Vagina (tissue), 2 donors: ENCODE measurements at regions not wholly inside any gene's neighbourhood (a gene's known extent, or its start where the extent isn't known, plus 50 kb on each side); places are given as distances from the start of the nearest gene placed in this dataset.

ENCODE experiments used
- DNase-seq, 2 donors: peaks; one replicate each; pipeline ENCODE4 v3.0.0-alpha.2; 2017; ENCODE audit errors: extremely low spot score in 2 of 2
- H3K27ac ChIP-seq: fragments of 200-600 bp; sonication (generic); one replicate; pipeline ENCODE4 v1.5.1; 2019
- H3K27me3 ChIP-seq: fragments of 200-600 bp; sonication (generic); one replicate; pipeline ENCODE4 v1.5.1; 2019
- H3K36me3 ChIP-seq, 2 donors: fragments of 200-600 bp; sonication (generic); one replicate each; pipeline ENCODE4 v1.5.1; 2017 to 2019
- H3K4me1 ChIP-seq: fragments of 200-600 bp; sonication (generic); one replicate; pipeline ENCODE4 v1.5.1; 2019
- H3K4me3 ChIP-seq, 2 donors: fragments of 200-600 bp; sonication (generic); 1 replicate in 1 of 2; 2 replicates in 1 of 2; pipeline ENCODE4 v1.5.1; 2016 to 2019
- H3K9me3 ChIP-seq: fragments of 200-600 bp; sonication (generic); one replicate; pipeline ENCODE4 v1.5.1; 2019
- POLR2A ChIP-seq, 2 donors: fragments of 450-650 bp; IDR thresholded peaks; one replicate each; pipeline ENCODE4 v1.6.1; 2017; ENCODE audit warnings: antibody characterized with exemption in 2 of 2, mild to moderate bottlenecking in 2 of 2, moderate library complexity in 2 of 2
- POLR2AphosphoS5 ChIP-seq, 2 donors: sonication (generic); formaldehyde crosslinking; IDR thresholded peaks; one replicate each; pipeline ENCODE4 v1.9.0; 2017; ENCODE audit warnings: antibody characterized with exemption in 2 of 2, mild to moderate bottlenecking in 2 of 2, low read depth in 1 of 2; ENCODE audit not compliant: insufficient read depth in 1 of 2
- intact Hi-C: fragments of 100-400 bp; cut with DNase I; formaldehyde crosslinking; loops from one replicate; pipeline ENCODE4 v1.15.1; 2023
- TF ChIP-seq, protein P1 (sequence below), 3 experiments: fragments of 450-650 bp in 2 of 3; fragments of 200-600 bp in 1 of 3; sonication (generic) in 1 of 3; IDR thresholded peaks; one replicate each; pipeline ENCODE4 v1.5.1; 2017 to 2019; ENCODE audit warnings: antibody characterized with exemption in 3 of 3, mild to moderate bottlenecking in 2 of 3, moderate library complexity in 2 of 3

DNA sequence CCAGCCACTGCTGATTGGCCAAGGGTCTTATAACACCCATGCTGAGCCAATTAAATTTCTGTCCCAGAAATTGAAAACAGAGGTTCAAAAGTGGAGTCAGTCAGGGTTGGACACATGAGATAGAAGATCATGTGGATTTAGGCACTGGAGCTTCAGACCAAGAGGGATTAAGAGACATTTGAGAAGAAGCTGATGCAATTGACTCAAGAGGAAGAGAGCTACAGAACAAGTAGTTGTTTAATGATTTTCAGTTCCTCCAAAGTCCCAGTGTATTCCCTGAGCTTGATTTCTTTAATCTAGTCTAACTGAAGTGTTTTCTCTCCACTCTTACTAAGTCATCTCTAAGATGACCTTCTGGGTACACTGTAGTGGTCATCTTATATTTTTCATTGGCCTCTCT lies 227.1 kb downstream of the DUSP10 start:
- Histone ChIP-seq H3K27ac (no peak overlapping the region), H3K9me3 (no peaks in the 10 kb centered on the region), H3K4me1 (no peaks in the 10 kb centered on the region), H3K36me3 (no peaks in the 10 kb centered on the region), H3K27me3 (no peaks in the 10 kb centered on the region), H3K4me3 (no peak overlapping the region)
- intact Hi-C loops, result no loop called here
- DNase-seq, result no peak
- TF ChIP-seq POLR2A (IDR thresholded peaks at IDR 0.05) (no peak), POLR2AphosphoS5 (IDR thresholded peaks at IDR 0.05; ENCODE audit: insufficient read depth in 1 of 2, low read depth in 1 of 2) (no peak)
- TF ChIP-seq, protein P1, sequence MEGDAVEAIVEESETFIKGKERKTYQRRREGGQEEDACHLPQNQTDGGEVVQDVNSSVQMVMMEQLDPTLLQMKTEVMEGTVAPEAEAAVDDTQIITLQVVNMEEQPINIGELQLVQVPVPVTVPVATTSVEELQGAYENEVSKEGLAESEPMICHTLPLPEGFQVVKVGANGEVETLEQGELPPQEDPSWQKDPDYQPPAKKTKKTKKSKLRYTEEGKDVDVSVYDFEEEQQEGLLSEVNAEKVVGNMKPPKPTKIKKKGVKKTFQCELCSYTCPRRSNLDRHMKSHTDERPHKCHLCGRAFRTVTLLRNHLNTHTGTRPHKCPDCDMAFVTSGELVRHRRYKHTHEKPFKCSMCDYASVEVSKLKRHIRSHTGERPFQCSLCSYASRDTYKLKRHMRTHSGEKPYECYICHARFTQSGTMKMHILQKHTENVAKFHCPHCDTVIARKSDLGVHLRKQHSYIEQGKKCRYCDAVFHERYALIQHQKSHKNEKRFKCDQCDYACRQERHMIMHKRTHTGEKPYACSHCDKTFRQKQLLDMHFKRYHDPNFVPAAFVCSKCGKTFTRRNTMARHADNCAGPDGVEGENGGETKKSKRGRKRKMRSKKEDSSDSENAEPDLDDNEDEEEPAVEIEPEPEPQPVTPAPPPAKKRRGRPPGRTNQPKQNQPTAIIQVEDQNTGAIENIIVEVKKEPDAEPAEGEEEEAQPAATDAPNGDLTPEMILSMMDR (IDR thresholded peaks at IDR 0.05), result no peak

- no peaks in the 10 kb centered on the region for H3K27me3 ChIP-seq
- no peak for TF ChIP-seq POLR2A (IDR thresholded peaks at IDR 0.05)
- TF ChIP-seq POLR2AphosphoS5 (IDR thresholded peaks at IDR 0.05; ENCODE audit: insufficient read depth in 1 of 2, low read depth in 1 of 2), result no peak
- TF ChIP-seq, protein P1 (IDR thresholded peaks at IDR 0.05), result no peak
- DNase-seq, result no peak
- H3K27ac ChIP-seq, result no peak overlapping the region
- no peaks in the 10 kb centered on the region for H3K4me1 ChIP-seq
- no peak overlapping the region for H3K4me3 ChIP-seq
- no peaks in the 10 kb centered on the region for H3K9me3 ChIP-seq
- intact Hi-C loops, result no loop called here
- no peaks in the 10 kb centered on the region for H3K36me3 ChIP-seq
Measured at GRCh38 chr1:221515496-221515895, 226.4 kb downstream of the DUSP10 start.

- no peaks in the 10 kb centered on the region for H3K36me3 ChIP-seq
- no peaks in the 10 kb centered on the region for H3K27me3 ChIP-seq
- no peaks in the 10 kb centered on the region for H3K4me1 ChIP-seq
- H3K4me3 ChIP-seq, result no peak overlapping the region
- no peak overlapping the region for H3K27ac ChIP-seq
- H3K9me3 ChIP-seq, result no peaks in the 10 kb centered on the region
- TF ChIP-seq, protein P1 (IDR thresholded peaks at IDR 0.05), result no peak
- no peak for TF ChIP-seq POLR2AphosphoS5 (IDR thresholded peaks at IDR 0.05; ENCODE audit: insufficient read depth in 1 of 2, low read depth in 1 of 2)
- TF ChIP-seq POLR2A (IDR thresholded peaks at IDR 0.05), result no peak
- intact Hi-C loops, result no loop called here
- DNase-seq, result no peak
Measured at GRCh38 chr1:221517961-221518360, 223.9 kb downstream of the DUSP10 start.

DNA sequence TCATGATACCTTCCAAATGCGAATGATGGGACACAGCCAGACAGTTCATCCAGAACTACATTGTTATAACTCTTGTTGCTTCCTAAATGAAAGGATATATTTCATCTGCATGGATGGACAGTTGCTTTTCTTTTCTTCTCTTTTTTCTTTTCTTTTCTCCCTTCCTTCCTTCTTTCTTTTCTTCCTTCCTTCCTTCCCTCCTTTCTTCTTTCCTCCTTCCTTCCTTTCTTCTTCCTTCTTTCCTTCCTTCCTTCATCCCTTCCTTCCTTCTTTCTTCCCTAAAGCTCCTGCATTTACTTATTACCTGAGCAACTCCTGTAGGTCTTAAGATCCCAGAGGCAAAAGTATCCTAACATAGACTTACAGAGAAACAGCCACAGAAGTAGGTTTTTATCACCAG lies 221.6 kb downstream of the DUSP10 start:
- intact Hi-C loops, result no loop called here

GRCh38 chr1:221521686-221522085 lies 220.2 kb downstream of the DUSP10 start:
- TF ChIP-seq, protein P1 (IDR thresholded peaks at IDR 0.05), result no peak
- TF ChIP-seq POLR2AphosphoS5 (IDR thresholded peaks at IDR 0.05; ENCODE audit: insufficient read depth in 1 of 2, low read depth in 1 of 2) (no peak), POLR2A (IDR thresholded peaks at IDR 0.05) (no peak)
- intact Hi-C loops, result no loop called here

More for the DNA sequence above, 221.6 kb downstream of the DUSP10 start:
- H3K27ac ChIP-seq, result no peak overlapping the region
- H3K4me1 ChIP-seq, result no peaks in the 10 kb centered on the region
- H3K36me3 ChIP-seq, result no peaks in the 10 kb centered on the region
- no peak for TF ChIP-seq POLR2A (IDR thresholded peaks at IDR 0.05)
- no peak for TF ChIP-seq POLR2AphosphoS5 (IDR thresholded peaks at IDR 0.05; ENCODE audit: insufficient read depth in 1 of 2, low read depth in 1 of 2)
- TF ChIP-seq, protein P1 (IDR thresholded peaks at IDR 0.05), result no peak
- H3K4me3 ChIP-seq, result no peak overlapping the region
- H3K27me3 ChIP-seq, result no peaks in the 10 kb centered on the region
- H3K9me3 ChIP-seq, result no peaks in the 10 kb centered on the region
- no peak for DNase-seq

More at GRCh38 chr1:221521686-221522085, 220.2 kb downstream of the DUSP10 start:
- no peaks in the 10 kb centered on the region for H3K36me3 ChIP-seq
- no peaks in the 10 kb centered on the region for H3K4me1 ChIP-seq
- no peak overlapping the region for H3K4me3 ChIP-seq
- no peak for DNase-seq
- H3K27me3 ChIP-seq, result no peaks in the 10 kb centered on the region
- H3K9me3 ChIP-seq, result no peaks in the 10 kb centered on the region
- H3K27ac ChIP-seq, result no peak overlapping the region
